H9 (cell line): ENCODE measurements at regions not wholly inside any gene's neighbourhood (a gene's known extent, or its start where the extent isn't known, plus 50 kb on each side); places are given as distances from the start of the nearest gene placed in this dataset.

ENCODE experiments used
- DNase-seq: peaks from one replicate; pipeline ENCODE4 v3.0.0-alpha.2; 2017
- H2AFZ ChIP-seq: one replicate; pipeline ENCODE4 v1.6.1; 2013; ENCODE audit warnings: mild to moderate bottlenecking, low read length, control low read depth, moderate library complexity
- H2AK5ac ChIP-seq: 2 replicates; pipeline ENCODE4 v1.6.1; 2013; ENCODE audit warnings: low read length, control low read depth, mixed read lengths; ENCODE audit not compliant: insufficient read length
- H2BK120ac ChIP-seq: one replicate; pipeline ENCODE4 v1.6.1; 2013; ENCODE audit warnings: low read depth, mild to moderate bottlenecking, low read length, control low read depth, inconsistent platforms; ENCODE audit not compliant: poor library complexity, severe bottlenecking
- H2BK12ac ChIP-seq: 2 replicates; pipeline ENCODE4 v1.6.1; 2013; ENCODE audit warnings: low read length, control low read depth, mixed read lengths, low read depth; ENCODE audit not compliant: insufficient read length
- H2BK15ac ChIP-seq: 2 replicates; pipeline ENCODE4 v1.6.1; 2013; ENCODE audit warnings: low read depth, low read length, control low read depth
- H2BK20ac ChIP-seq: one replicate; pipeline ENCODE4 v1.6.1; 2013; ENCODE audit warnings: low read depth, mild to moderate bottlenecking, low read length, control low read depth, inconsistent platforms; ENCODE audit not compliant: poor library complexity, severe bottlenecking
- H2BK5ac ChIP-seq: 2 replicates; pipeline ENCODE4 v1.6.1; 2013; ENCODE audit warnings: low read length, control low read depth, mixed read lengths; ENCODE audit not compliant: insufficient read length
- H3K14ac ChIP-seq: 2 replicates; pipeline ENCODE4 v1.6.1; 2013; ENCODE audit warnings: low read length, control low read depth; ENCODE audit not compliant: insufficient read depth
- H3K18ac ChIP-seq: 2 replicates; pipeline ENCODE4 v1.6.1; 2013; ENCODE audit warnings: low read depth, mild to moderate bottlenecking, mixed read lengths, low read length, control low read depth; ENCODE audit not compliant: insufficient read length
- H3K23ac ChIP-seq: 2 replicates; pipeline ENCODE4 v1.6.1; 2013; ENCODE audit warnings: low read length, control low read depth, mixed read lengths, low read depth; ENCODE audit not compliant: insufficient read length
- H3K23me2 ChIP-seq: 2 replicates; pipeline ENCODE4 v1.6.1; 2013; ENCODE audit warnings: low read depth, mild to moderate bottlenecking, mixed read lengths, low read length, control low read depth; ENCODE audit not compliant: insufficient read length, poor library complexity, severe bottlenecking
- H3K27ac ChIP-seq: 2 replicates; pipeline ENCODE4 v1.5.1; 2013; ENCODE audit warnings: low read length, control low read depth, mixed read lengths, low read depth; ENCODE audit not compliant: insufficient read length
- H3K27me3 ChIP-seq: 2 replicates; pipeline ENCODE4 v1.6.1; 2013; ENCODE audit warnings: low read length, control low read depth, inconsistent platforms; ENCODE audit not compliant: insufficient read depth
- H3K4ac ChIP-seq: 2 replicates; pipeline ENCODE4 v1.6.1; 2013; ENCODE audit warnings: low read depth, mild to moderate bottlenecking, control low read depth, inconsistent platforms, low read length, moderate library complexity
- H3K4me1 ChIP-seq: 2 replicates; pipeline ENCODE4 v1.6.1; 2013; ENCODE audit warnings: low read length, control low read depth, inconsistent platforms; ENCODE audit not compliant: insufficient read depth
- H3K4me2 ChIP-seq: 2 replicates; pipeline ENCODE4 v1.6.1; 2013; ENCODE audit warnings: low read length, control low read depth, mixed read lengths; ENCODE audit not compliant: insufficient read length, insufficient read depth
- H3K56ac ChIP-seq: 2 replicates; pipeline ENCODE4 v1.6.1; 2013; ENCODE audit warnings: low read depth, mild to moderate bottlenecking, mixed read lengths, low read length, control low read depth; ENCODE audit not compliant: insufficient read length
- H3K79me1 ChIP-seq: 2 replicates; pipeline ENCODE4 v1.6.1; 2013; ENCODE audit warnings: low read depth, mild to moderate bottlenecking, moderate library complexity, low read length, control low read depth, inconsistent platforms; ENCODE audit not compliant: insufficient read depth, poor library complexity, severe bottlenecking
- H3K79me2 ChIP-seq: 2 replicates; pipeline ENCODE4 v1.6.1; 2013; ENCODE audit warnings: low read length, control low read depth, inconsistent platforms; ENCODE audit not compliant: insufficient read depth
- H3K9ac ChIP-seq: 2 replicates; pipeline ENCODE4 v1.6.1; 2013; ENCODE audit warnings: low read length, control low read depth, mixed read lengths; ENCODE audit not compliant: insufficient read length; ENCODE audit errors: extremely low read depth
- H3K9me3 ChIP-seq: one replicate; pipeline ENCODE4 v1.6.1; 2013; ENCODE audit warnings: low read depth, low read length, inconsistent platforms; ENCODE audit not compliant: control insufficient read depth
- H3T11ph ChIP-seq: one replicate; pipeline ENCODE4 v1.6.1; 2013; ENCODE audit warnings: mild to moderate bottlenecking, low read length, control low read depth, inconsistent platforms
- H4K20me1 ChIP-seq: one replicate; pipeline ENCODE4 v1.6.1; 2013; ENCODE audit not compliant: control insufficient read depth, insufficient read length, insufficient read depth
- H4K5ac ChIP-seq: 2 replicates; pipeline ENCODE4 v1.6.1; 2013; ENCODE audit warnings: low read depth, mild to moderate bottlenecking, mixed read lengths, low read length, control low read depth; ENCODE audit not compliant: insufficient read length
- H4K8ac ChIP-seq: replicated peaks from 2 replicates; pipeline ENCODE4 v1.6.1; 2013; ENCODE audit warnings: low read length, control low read depth, mixed read lengths, low read depth; ENCODE audit not compliant: insufficient read length
- H4K91ac ChIP-seq: 2 replicates; pipeline ENCODE4 v1.6.1; 2013; ENCODE audit warnings: low read depth, mild to moderate bottlenecking, moderate library complexity, mixed read lengths, low read length, control low read depth; ENCODE audit not compliant: insufficient read length
- H3K27ac Mint-ChIP-seq, 3 experiments: 2 replicates in 2 of 3; 3 replicates in 1 of 3; pipeline ENCODE4 v1.8.0; 2020 to 2021; ENCODE audit warnings: mixed read lengths in 3 of 3, mild to moderate bottlenecking in 1 of 3, moderate library complexity in 1 of 3
- H3K27me3 Mint-ChIP-seq: 2 replicates; pipeline ENCODE4 v1.8.0; 2021; ENCODE audit warnings: low read depth, mild to moderate bottlenecking, moderate library complexity, mixed read lengths
- H3K36me3 Mint-ChIP-seq, 3 experiments: 2 replicates in 2 of 3; 3 replicates in 1 of 3; pipeline ENCODE4 v1.8.0; 2020 to 2021; ENCODE audit warnings: low read depth in 3 of 3, mixed read lengths in 3 of 3; ENCODE audit not compliant: insufficient read depth in 1 of 3
- H3K4me1 Mint-ChIP-seq, 2 experiments: 2 replicates each; pipeline ENCODE4 v1.8.0; 2020; ENCODE audit warnings: mixed read lengths in 2 of 2
- H3K4me3 Mint-ChIP-seq, 2 experiments: 2 replicates in 1 of 2; 3 replicates in 1 of 2; pipeline ENCODE4 v1.8.0; 2020 to 2021; ENCODE audit warnings: mild to moderate bottlenecking in 2 of 2, mixed read lengths in 2 of 2, moderate library complexity in 1 of 2
- H3K9me3 Mint-ChIP-seq, 2 experiments: 2 replicates in 1 of 2; 3 replicates in 1 of 2; pipeline ENCODE4 v1.8.0; 2020; ENCODE audit warnings: mild to moderate bottlenecking in 2 of 2, mixed read lengths in 2 of 2, moderate library complexity in 1 of 2
- CTCF ChIP-seq: fragments of 200-600 bp; sonication (generic); conservative IDR thresholded peaks from 3 replicates; pipeline ENCODE4 v1.8.0; 2021; ENCODE audit warnings: antibody characterized with exemption, mild to moderate bottlenecking

DNA sequence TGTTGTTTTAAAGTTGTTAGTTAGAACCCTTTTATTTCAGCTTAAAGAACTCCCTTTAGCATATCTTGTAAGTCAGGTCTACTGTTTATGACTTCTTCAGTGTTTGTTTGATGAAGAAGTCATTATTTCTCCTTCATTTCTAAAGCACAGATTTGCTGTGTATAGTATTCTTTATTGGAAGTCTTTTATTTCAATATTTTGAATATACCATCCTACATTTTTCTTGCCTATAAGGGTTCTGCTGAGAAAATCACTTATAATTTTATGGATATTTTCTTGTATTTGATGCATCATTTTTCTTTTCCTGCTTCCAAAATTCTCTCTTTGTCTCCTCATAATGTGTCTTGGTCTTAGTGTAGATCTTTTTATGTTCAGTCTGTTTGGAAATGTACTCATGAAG is 134.5 kb downstream of the CPXCR1 start:
- H4K91ac ChIP-seq, result no peak overlapping the region

More for the DNA sequence above, 134.5 kb downstream of the CPXCR1 start:
- Histone ChIP-seq H3K18ac (no peak overlapping the region), H3K9me3 (no peaks in the 10 kb centered on the region), H2AK5ac (no peak overlapping the region), H3T11ph (no peak overlapping the region), H3K27ac (no peak overlapping the region), H3K4me2 (no peak overlapping the region), H4K8ac (no peak overlapping the region), H2BK15ac (no peak overlapping the region), H3K23ac (no peak overlapping the region), H3K79me2 (no peaks in the 10 kb centered on the region), H3K4me1 (no peaks in the 10 kb centered on the region), H4K5ac (no peak overlapping the region), H3K79me1 (no peaks in the 10 kb centered on the region), H4K20me1 (no peaks in the 10 kb centered on the region), H3K23me2 (no peaks in the 10 kb centered on the region), H3K56ac (no peak overlapping the region), H3K4ac (no peak overlapping the region), H3K14ac (no peak overlapping the region), H3K9ac (no peak overlapping the region), H2BK12ac (no peak overlapping the region), H2BK5ac (no peak overlapping the region), H2BK120ac (no peak overlapping the region), H3K27me3 (no peaks in the 10 kb centered on the region), H2AFZ (no peak overlapping the region), H2BK20ac (no peak overlapping the region)
- Mint-ChIP-seq H3K4me1 (no peaks in the 10 kb centered on the region), H3K27me3 (no peaks in the 10 kb centered on the region), H3K27ac (0 out of 7 replicates have a peak overlapping the region, but pooled peaks of 1 of the 3 experiments have one; percentile 2), H3K36me3 (peaks cover 0 to 8% (median 4%) of the 10 kb centered on the region in 3 experiments; a peak in 4 of 7 replicates), H3K4me3 (no peak overlapping the region), H3K9me3 (peaks cover 6 to 9% of the 10 kb centered on the region in 2 experiments; a peak in 4 of 5 replicates)
- no peak for TF ChIP-seq CTCF
- no peak for DNase-seq
